ENCODE measurements at regions not wholly inside any gene's neighbourhood (a gene's known extent, or its start where the extent isn't known, plus 50 kb on each side); places are given as distances from the start of the nearest gene placed in this dataset.

DNA sequence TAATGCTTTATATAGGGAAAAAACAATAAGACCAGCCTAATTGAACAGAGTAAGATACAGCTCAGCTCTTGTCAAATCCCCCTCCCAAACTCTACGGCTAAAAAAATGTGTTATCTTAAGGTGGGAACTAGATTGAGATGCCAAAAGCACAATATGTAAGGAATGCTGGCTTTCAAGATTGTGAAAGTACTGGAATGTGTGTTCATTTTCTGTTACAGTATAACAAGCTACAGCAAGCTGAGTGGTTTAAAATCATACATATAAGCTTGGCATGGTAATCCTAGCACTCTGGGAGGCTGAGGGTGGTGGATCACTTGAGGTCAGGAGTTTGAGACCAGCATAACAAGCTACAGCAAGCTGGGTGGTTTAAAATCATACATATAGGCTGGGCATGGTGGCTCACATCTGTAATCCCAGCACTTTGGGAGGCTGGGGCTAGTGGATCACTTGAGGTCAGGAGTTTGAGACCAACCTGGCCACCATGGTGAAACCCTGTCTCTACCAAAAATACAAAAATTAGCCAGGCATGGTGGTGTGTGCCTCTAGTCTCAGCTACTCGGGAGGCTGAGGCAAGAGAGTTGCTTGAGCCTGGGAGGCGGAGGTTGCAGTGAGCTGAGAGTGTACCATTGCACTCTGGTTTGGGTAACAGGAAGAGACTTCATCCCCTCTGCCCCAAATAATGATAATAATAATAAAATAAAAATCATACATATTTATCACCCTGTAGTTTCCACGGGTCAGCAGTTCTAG, 297.7 kb downstream of the DOK5 start:
- DNase-seq, result no peak
- no peak overlapping the region for H2AFZ ChIP-seq (ENCODE audit: low read depth, low read length)
- no peak overlapping the region for H2AK5ac ChIP-seq (ENCODE audit: low read length, severe bottlenecking)
- no peak overlapping the region for H4K8ac ChIP-seq (ENCODE audit: low read length)
- no peaks in the 10 kb centered on the region for H3K27me3 ChIP-seq (ENCODE audit: control insufficient read depth in 1 of 2, insufficient read depth in 1 of 2, low read length in 2 of 2)
- no peak overlapping the region for H2BK15ac ChIP-seq (ENCODE audit: low read depth, poor library complexity, severe bottlenecking)
- H4K91ac ChIP-seq (ENCODE audit: low read length), result no peak overlapping the region
- H3K4me1 ChIP-seq (ENCODE audit: control insufficient read depth, insufficient read depth, low read depth, low read length), result no peaks in the 10 kb centered on the region
- H2BK5ac ChIP-seq (ENCODE audit: low read depth, low read length, poor library complexity, severe bottlenecking), result no peak overlapping the region
- no peak overlapping the region for H2BK12ac ChIP-seq (ENCODE audit: low read length in 2 of 2)
- H3K27ac ChIP-seq (ENCODE audit: low read length, poor library complexity, severe bottlenecking), result no peak overlapping the region
- no peak overlapping the region for H2BK120ac ChIP-seq (ENCODE audit: low read depth, low read length)
- H3K4ac ChIP-seq (ENCODE audit: low read depth in 1 of 2, low read length in 2 of 2), result no peak overlapping the region
- no peak overlapping the region for H3K14ac ChIP-seq (ENCODE audit: low read length in 2 of 2)
- H3K23ac ChIP-seq (ENCODE audit: low read length in 2 of 2), result no peak overlapping the region
- H3K4me3 ChIP-seq (ENCODE audit: insufficient read depth in 1 of 2, low read depth in 1 of 2, low read length in 2 of 2), result no peak overlapping the region
- WGBS, result 51% methylated on average over 2 of the region's 4 CpGs
- no peaks in the 10 kb centered on the region for H3K36me3 ChIP-seq (ENCODE audit: control insufficient read depth in 1 of 2, insufficient read depth in 2 of 2, low read depth in 1 of 2, low read length in 2 of 2)
- H3K18ac ChIP-seq (ENCODE audit: low read depth in 1 of 2, low read length in 2 of 2), result no peak overlapping the region
- H3K9ac ChIP-seq (ENCODE audit: low read length), result no peak overlapping the region
- H3K9me3 ChIP-seq (ENCODE audit: control insufficient read depth, low read length), result no peaks in the 10 kb centered on the region
- H3K79me1 ChIP-seq (replicated peaks; ENCODE audit: low read length, poor library complexity, severe bottlenecking), result no peaks in the 10 kb centered on the region
- no peak overlapping the region for H3K4me2 ChIP-seq (ENCODE audit: low read length, poor library complexity, severe bottlenecking)

DNA sequence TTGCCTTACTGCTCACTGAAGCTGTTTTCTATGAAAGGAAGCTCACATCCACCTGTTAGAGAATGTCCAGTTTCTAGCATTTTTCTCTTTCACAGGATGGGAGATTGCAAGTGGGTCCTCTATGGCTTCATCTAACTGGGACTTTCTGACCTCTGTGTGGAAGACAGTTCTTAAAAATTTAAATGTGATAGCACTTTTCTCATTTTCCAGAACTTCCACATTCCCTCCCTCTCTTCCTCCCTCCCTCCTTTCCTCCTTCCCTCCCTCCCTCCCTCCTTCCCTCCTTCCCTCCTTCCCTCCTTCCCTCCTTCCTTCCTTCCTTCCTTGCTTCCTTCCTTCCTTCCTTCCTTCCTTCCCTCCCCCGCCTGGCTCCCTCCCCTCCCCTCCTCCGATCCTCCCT, 291.1 kb downstream of the DOK5 start:
- Histone ChIP-seq H3K9me3 (ENCODE audit: control insufficient read depth, low read length) (no peaks in the 10 kb centered on the region), H3K27me3 (ENCODE audit: control insufficient read depth in 1 of 2, insufficient read depth in 1 of 2, low read length in 2 of 2) (no peaks in the 10 kb centered on the region), H4K8ac (ENCODE audit: low read length) (no peak overlapping the region), H3K4me3 (ENCODE audit: insufficient read depth in 1 of 2, low read depth in 1 of 2, low read length in 2 of 2) (no peak overlapping the region), H3K27ac (ENCODE audit: low read length, poor library complexity, severe bottlenecking) (no peak overlapping the region), H3K4ac (ENCODE audit: low read depth in 1 of 2, low read length in 2 of 2) (no peak overlapping the region), H3K36me3 (ENCODE audit: control insufficient read depth in 1 of 2, insufficient read depth in 2 of 2, low read depth in 1 of 2, low read length in 2 of 2) (no peaks in the 10 kb centered on the region), H2BK15ac (ENCODE audit: low read depth, poor library complexity, severe bottlenecking) (no peak overlapping the region), H3K23ac (ENCODE audit: low read length in 2 of 2) (no peak overlapping the region), H2BK12ac (ENCODE audit: low read length in 2 of 2) (no peak overlapping the region), H3K9ac (ENCODE audit: low read length) (no peak overlapping the region), H3K4me2 (ENCODE audit: low read length, poor library complexity, severe bottlenecking) (no peak overlapping the region), H4K91ac (ENCODE audit: low read length) (no peak overlapping the region), H2BK120ac (ENCODE audit: low read depth, low read length) (no peak overlapping the region), H3K14ac (ENCODE audit: low read length in 2 of 2) (no peak overlapping the region), H2AK5ac (ENCODE audit: low read length, severe bottlenecking) (no peak overlapping the region), H3K18ac (ENCODE audit: low read depth in 1 of 2, low read length in 2 of 2) (no peak overlapping the region), H3K4me1 (ENCODE audit: control insufficient read depth, insufficient read depth, low read depth, low read length) (no peaks in the 10 kb centered on the region), H2AFZ (ENCODE audit: low read depth, low read length) (no peak overlapping the region), H2BK5ac (ENCODE audit: low read depth, low read length, poor library complexity, severe bottlenecking) (no peak overlapping the region), H3K79me1 (replicated peaks; ENCODE audit: low read length, poor library complexity, severe bottlenecking) (no peaks in the 10 kb centered on the region)
- WGBS, result 77% methylated on average over 2 of the region's 2 CpGs
- no peak for DNase-seq

DNA sequence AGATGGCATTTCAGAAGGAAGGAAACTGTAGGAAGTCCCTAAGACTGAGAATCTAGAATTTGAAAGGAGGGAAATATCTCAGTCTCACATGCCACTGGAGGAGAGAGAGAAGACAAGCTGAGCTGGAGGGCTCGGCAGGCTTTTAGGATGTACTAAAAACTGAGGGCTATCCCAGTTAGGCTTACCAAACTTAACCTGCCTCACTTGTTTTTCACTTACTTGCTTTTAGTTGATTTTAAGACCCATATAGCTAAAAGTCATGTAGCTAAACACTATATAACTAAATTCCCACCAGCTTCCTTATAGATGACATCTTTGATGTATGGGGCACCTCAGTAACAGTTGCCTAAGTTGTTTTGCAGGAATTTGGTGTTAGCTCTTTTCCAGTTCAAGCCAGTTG, 288.0 kb downstream of the DOK5 start:
- no peak overlapping the region for H3K4me2 ChIP-seq (ENCODE audit: low read length, poor library complexity, severe bottlenecking)
- no peak overlapping the region for H3K14ac ChIP-seq (ENCODE audit: low read length in 2 of 2)
- no peak overlapping the region for H3K9ac ChIP-seq (ENCODE audit: low read length)
- no peak overlapping the region for H3K18ac ChIP-seq (ENCODE audit: low read depth in 1 of 2, low read length in 2 of 2)
- no peaks in the 10 kb centered on the region for H3K27me3 ChIP-seq (ENCODE audit: control insufficient read depth in 1 of 2, insufficient read depth in 1 of 2, low read length in 2 of 2)
- H2BK5ac ChIP-seq (ENCODE audit: low read depth, low read length, poor library complexity, severe bottlenecking), result no peak overlapping the region
- H4K91ac ChIP-seq (ENCODE audit: low read length), result no peak overlapping the region
- no peak overlapping the region for H2AFZ ChIP-seq (ENCODE audit: low read depth, low read length)
- H3K4me1 ChIP-seq (ENCODE audit: control insufficient read depth, insufficient read depth, low read depth, low read length), result no peaks in the 10 kb centered on the region
- no peak overlapping the region for H3K4me3 ChIP-seq (ENCODE audit: insufficient read depth in 1 of 2, low read depth in 1 of 2, low read length in 2 of 2)
- no CpG with 5 or more reads among the region's 1 CpG for WGBS
- H3K4ac ChIP-seq (ENCODE audit: low read depth in 1 of 2, low read length in 2 of 2), result no peak overlapping the region
- H2BK15ac ChIP-seq (ENCODE audit: low read depth, poor library complexity, severe bottlenecking), result no peak overlapping the region
- peaks cover 9% of the 10 kb centered on the region for H3K9me3 ChIP-seq (ENCODE audit: control insufficient read depth, low read length)
- no peak overlapping the region for H3K23ac ChIP-seq (ENCODE audit: low read length in 2 of 2)
- H3K79me1 ChIP-seq (replicated peaks; ENCODE audit: low read length, poor library complexity, severe bottlenecking), result no peaks in the 10 kb centered on the region
- H2BK12ac ChIP-seq (ENCODE audit: low read length in 2 of 2), result no peak overlapping the region
- no peak overlapping the region for H2BK120ac ChIP-seq (ENCODE audit: low read depth, low read length)
- no peak for DNase-seq
- H3K36me3 ChIP-seq (ENCODE audit: control insufficient read depth in 1 of 2, insufficient read depth in 2 of 2, low read depth in 1 of 2, low read length in 2 of 2), result no peaks in the 10 kb centered on the region
- no peak overlapping the region for H4K8ac ChIP-seq (ENCODE audit: low read length)
- H3K27ac ChIP-seq (ENCODE audit: low read length, poor library complexity, severe bottlenecking), result no peak overlapping the region
- no peak overlapping the region for H2AK5ac ChIP-seq (ENCODE audit: low read length, severe bottlenecking)

GRCh38 chr20:54759589-54759988, 284.2 kb downstream of the DOK5 start:
- Histone ChIP-seq H2AFZ (ENCODE audit: low read depth, low read length) (no peak overlapping the region), H2BK12ac (ENCODE audit: low read length in 2 of 2) (no peak overlapping the region), H3K9ac (ENCODE audit: low read length) (no peak overlapping the region), H3K9me3 (ENCODE audit: control insufficient read depth, low read length) (peaks cover 10% of the 10 kb centered on the region), H3K4me2 (ENCODE audit: low read length, poor library complexity, severe bottlenecking) (no peak overlapping the region), H3K23ac (ENCODE audit: low read length in 2 of 2) (no peak overlapping the region), H3K27me3 (ENCODE audit: control insufficient read depth in 1 of 2, insufficient read depth in 1 of 2, low read length in 2 of 2) (no peaks in the 10 kb centered on the region), H3K18ac (ENCODE audit: low read depth in 1 of 2, low read length in 2 of 2) (no peak overlapping the region), H2BK5ac (ENCODE audit: low read depth, low read length, poor library complexity, severe bottlenecking) (no peak overlapping the region), H3K4me3 (ENCODE audit: insufficient read depth in 1 of 2, low read depth in 1 of 2, low read length in 2 of 2) (no peak overlapping the region), H4K8ac (ENCODE audit: low read length) (no peak overlapping the region), H2BK15ac (ENCODE audit: low read depth, poor library complexity, severe bottlenecking) (no peak overlapping the region), H2AK5ac (ENCODE audit: low read length, severe bottlenecking) (no peak overlapping the region), H3K27ac (ENCODE audit: low read length, poor library complexity, severe bottlenecking) (no peak overlapping the region), H3K79me1 (replicated peaks; ENCODE audit: low read length, poor library complexity, severe bottlenecking) (no peaks in the 10 kb centered on the region), H3K14ac (ENCODE audit: low read length in 2 of 2) (no peak overlapping the region), H2BK120ac (ENCODE audit: low read depth, low read length) (no peak overlapping the region), H3K4ac (ENCODE audit: low read depth in 1 of 2, low read length in 2 of 2) (no peak overlapping the region), H3K4me1 (ENCODE audit: control insufficient read depth, insufficient read depth, low read depth, low read length) (no peaks in the 10 kb centered on the region), H4K91ac (ENCODE audit: low read length) (no peak overlapping the region), H3K36me3 (ENCODE audit: control insufficient read depth in 1 of 2, insufficient read depth in 2 of 2, low read depth in 1 of 2, low read length in 2 of 2) (no peaks in the 10 kb centered on the region)
- no peak for DNase-seq
- WGBS, result 69% methylated on average over 2 of the region's 4 CpGs

Measured in mesenchymal stem cell (in vitro differentiated cells and primary cell).